ENCODE measurements at regions not wholly inside any gene's neighbourhood (a gene's known extent, or its start where the extent isn't known, plus 50 kb on each side); places are given as distances from the start of the nearest gene placed in this dataset.

DNA sequence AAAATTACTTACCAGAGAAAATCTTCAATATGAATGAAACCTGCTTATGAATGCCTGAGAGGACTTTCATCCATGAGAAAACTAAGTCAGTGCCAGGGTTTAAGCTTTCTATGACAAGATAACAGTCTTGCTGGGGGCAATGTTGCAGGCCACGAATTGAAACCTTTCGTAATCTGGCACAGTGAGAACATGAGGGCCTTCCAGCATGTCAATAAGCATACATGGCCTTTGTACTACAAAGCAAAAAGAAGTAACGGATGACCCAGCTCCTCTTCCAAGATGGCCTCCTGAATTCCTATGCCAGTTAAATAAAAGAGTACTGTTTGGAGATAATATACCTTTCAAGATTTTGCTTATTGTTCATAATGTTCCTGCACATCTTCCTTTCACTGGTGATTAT lies 270.6 kb upstream of the PHF14 start:
- TF ChIP-seq CTCF (conservative IDR thresholded peaks at IDR 0.05; ENCODE audit: low read depth, low read length) (no peak), POLR2A (IDR thresholded peaks at IDR 0.05; ENCODE audit: low read depth, low read length) (no peak), RCOR1 (IDR thresholded peaks at IDR 0.05; ENCODE audit: insufficient replicate concordance, low read length) (no peak), MAZ (IDR thresholded peaks at IDR 0.05; ENCODE audit: borderline replicate concordance, low read depth, low read length) (no peak), ELK1 (IDR thresholded peaks at IDR 0.05; ENCODE audit: borderline replicate concordance, low read depth, low read length) (no peak), CHD1 (IDR thresholded peaks at IDR 0.05; ENCODE audit: low read depth, low read length) (no peak)

Measured in IMR-90 (cell line).